GM23338 (cell line): ENCODE measurements at regions not wholly inside any gene's neighbourhood (a gene's known extent, or its start where the extent isn't known, plus 50 kb on each side); places are given as distances from the start of the nearest gene placed in this dataset.

Source experiments
- CREB1 ChIP-seq: fragments of 250-450 bp; sonication (Bioruptor Pico); IDR thresholded peaks from 2 replicates; pipeline ENCODE4 v1.5.0; 2020; ENCODE audit warnings: low read depth, mild to moderate bottlenecking, moderate library complexity
- CTCF ChIP-seq, 2 experiments: fragments of 200-600 bp in 1 of 2; sonication (generic) in 1 of 2; conservative IDR thresholded peaks; 2 replicates each; pipeline versions ENCODE4 v1.5.1 to v1.6.1; 2016 to 2017; ENCODE audit warnings: antibody characterized with exemption in 2 of 2, low read depth in 2 of 2, mild to moderate bottlenecking in 2 of 2, moderate library complexity in 1 of 2
- EZH2phosphoT487 ChIP-seq: fragments of 200-600 bp; sonication (generic); IDR thresholded peaks from one replicate; pipeline ENCODE4 v1.8.1; 2018; ENCODE audit warnings: antibody characterized with exemption; ENCODE audit not compliant: unreplicated experiment
- POLR2AphosphoS5 ChIP-seq: IDR thresholded peaks from 2 replicates; pipeline ENCODE4 v1.6.1; 2016; ENCODE audit warnings: antibody characterized with exemption, low read depth
- STAT1 ChIP-seq: IDR thresholded peaks from one replicate; pipeline ENCODE4 v1.6.1; 2016; ENCODE audit warnings: antibody characterized with exemption; ENCODE audit not compliant: unreplicated experiment
- TF ChIP-seq, protein P1 (sequence below): IDR thresholded peaks from one replicate; pipeline ENCODE4 v1.6.1; 2018; ENCODE audit warnings: antibody characterized with exemption; ENCODE audit not compliant: unreplicated experiment

- TF ChIP-seq CREB1 (CRISPR knock-in tag) (no peak), POLR2AphosphoS5 (no peak), EZH2phosphoT487 (no peak), CTCF (conservative IDR thresholded peaks at IDR 0.05; ENCODE audit: low read depth in 2 of 2) (no peak), STAT1 (no peak)
- TF ChIP-seq, protein P1, sequence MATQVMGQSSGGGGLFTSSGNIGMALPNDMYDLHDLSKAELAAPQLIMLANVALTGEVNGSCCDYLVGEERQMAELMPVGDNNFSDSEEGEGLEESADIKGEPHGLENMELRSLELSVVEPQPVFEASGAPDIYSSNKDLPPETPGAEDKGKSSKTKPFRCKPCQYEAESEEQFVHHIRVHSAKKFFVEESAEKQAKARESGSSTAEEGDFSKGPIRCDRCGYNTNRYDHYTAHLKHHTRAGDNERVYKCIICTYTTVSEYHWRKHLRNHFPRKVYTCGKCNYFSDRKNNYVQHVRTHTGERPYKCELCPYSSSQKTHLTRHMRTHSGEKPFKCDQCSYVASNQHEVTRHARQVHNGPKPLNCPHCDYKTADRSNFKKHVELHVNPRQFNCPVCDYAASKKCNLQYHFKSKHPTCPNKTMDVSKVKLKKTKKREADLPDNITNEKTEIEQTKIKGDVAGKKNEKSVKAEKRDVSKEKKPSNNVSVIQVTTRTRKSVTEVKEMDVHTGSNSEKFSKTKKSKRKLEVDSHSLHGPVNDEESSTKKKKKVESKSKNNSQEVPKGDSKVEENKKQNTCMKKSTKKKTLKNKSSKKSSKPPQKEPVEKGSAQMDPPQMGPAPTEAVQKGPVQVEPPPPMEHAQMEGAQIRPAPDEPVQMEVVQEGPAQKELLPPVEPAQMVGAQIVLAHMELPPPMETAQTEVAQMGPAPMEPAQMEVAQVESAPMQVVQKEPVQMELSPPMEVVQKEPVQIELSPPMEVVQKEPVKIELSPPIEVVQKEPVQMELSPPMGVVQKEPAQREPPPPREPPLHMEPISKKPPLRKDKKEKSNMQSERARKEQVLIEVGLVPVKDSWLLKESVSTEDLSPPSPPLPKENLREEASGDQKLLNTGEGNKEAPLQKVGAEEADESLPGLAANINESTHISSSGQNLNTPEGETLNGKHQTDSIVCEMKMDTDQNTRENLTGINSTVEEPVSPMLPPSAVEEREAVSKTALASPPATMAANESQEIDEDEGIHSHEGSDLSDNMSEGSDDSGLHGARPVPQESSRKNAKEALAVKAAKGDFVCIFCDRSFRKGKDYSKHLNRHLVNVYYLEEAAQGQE, result no peak
Observed at GRCh38 chrX:124502166-124502565, 155.8 kb downstream of the SH2D1A start.
